Right hindlimb (tissue), 1 donor: ENCODE measurements at regions not wholly inside any gene's neighbourhood (a gene's known extent, or its start where the extent isn't known, plus 50 kb on each side); places are given as distances from the start of the nearest gene placed in this dataset.
"Not testable (repeated sequence)": the region's sequence is repeated elsewhere in the genome, so short reads cannot be mapped to it uniquely, and the experiment has no call there.

ENCODE experiments used
- DNase-seq: peaks from one replicate; pipeline ENCODE4 v3.0.0-alpha.2; 2018

DNA sequence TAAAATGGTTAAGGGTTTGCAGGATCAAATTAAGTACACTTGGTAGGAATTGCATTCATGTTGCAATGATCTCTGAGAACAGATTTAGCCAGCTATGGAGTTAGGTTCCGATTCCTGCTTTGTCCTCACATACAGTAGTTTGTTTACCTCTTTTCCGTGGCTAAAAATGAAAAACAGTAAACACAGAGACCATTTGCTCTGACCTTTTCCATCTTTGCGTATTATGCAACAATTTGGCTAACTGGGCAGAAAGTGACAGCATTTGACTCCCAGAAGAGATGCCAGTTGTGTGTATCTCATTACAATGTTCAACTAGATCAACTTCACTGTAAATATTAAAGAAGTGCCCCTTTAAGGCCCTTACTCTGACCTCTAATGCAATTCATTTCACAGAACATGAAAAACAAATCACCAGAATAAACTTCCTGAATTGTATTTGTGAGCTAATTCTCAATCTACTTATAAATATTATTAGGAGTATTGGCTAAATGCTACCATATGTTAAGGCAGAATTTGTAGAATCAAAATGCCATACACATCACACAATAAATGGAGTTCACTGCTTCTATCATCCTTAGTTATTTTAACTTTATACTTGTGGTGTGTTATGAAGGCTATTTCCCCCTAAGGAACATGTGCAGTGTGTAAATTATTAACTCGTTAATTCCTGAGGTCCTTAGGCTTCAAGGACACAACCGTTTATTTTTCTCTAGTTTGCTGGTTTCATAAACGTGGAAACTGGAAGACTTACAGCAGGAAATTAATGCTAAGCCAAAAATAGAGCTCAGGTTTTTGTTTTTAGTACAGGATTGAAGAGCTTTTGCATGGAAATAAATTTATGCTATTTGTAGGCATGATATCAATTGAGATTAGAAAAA, 380.7 kb upstream of the CITED2 start:
- no peak for DNase-seq

GRCh38 chr6:139753198-139753861, 378.9 kb upstream of the CITED2 start:
- no peak for DNase-seq

- DNase-seq, result no peak
Observed at GRCh38 chr6:139752086-139752485, 377.6 kb upstream of the CITED2 start.

DNA sequence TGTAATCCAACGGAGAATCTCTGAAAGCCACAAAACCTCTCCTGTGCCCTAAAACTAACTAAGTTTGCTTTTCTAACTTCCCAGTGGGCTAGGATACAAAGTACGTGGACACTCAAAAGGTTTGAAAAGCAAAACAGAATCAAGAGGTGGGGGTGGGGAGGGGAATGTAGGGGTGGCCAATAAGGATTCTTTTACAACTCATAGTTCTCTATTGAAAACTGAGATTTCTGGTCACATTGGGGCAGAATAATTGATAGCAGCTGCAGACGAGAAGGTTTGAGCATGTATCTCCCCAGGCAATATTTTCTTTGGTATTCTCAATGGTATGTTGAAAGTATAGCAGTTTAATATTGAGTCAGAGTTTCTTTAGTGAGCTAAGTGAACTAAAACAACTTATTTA, 376.7 kb upstream of the CITED2 start:
- DNase-seq, result no peak

DNA sequence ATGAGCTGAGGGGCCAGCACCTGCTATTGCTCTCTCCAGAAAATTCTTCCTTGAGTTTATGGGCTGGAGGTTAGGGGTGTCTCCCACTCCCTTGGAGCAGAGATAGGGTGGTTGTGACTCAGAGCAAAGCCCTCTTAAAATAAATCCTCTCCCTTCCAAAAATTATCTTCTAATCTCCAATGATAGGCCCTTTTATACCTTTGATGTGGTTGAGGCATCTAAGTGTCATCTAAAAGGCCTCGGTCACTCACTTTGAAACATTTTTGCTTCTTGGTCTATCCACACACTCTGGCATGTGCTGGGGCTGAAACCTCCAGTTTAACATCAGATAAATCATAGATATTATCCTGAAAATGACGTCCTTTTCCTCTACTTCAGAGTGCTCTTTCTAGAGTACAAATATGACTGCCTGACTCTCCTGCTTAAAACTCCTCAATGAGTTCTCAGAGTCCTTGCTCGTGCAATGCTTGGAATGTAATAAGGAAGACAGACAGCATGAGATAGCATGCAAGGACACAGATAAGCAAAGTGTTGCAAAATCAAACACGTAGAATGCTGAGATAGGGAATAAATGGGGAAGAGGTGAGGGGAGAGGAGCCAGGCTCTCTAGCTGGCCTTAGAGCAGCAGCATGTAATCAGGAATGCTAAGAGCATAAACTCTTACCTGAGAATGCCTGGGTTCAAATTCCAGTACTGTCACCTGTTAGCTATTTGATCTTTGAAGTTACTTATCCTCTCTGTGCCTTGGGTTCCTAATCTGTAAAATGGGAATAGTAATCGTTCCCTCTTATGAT, 374.1 kb upstream of the CITED2 start:
- DNase-seq, result no peak

DNA sequence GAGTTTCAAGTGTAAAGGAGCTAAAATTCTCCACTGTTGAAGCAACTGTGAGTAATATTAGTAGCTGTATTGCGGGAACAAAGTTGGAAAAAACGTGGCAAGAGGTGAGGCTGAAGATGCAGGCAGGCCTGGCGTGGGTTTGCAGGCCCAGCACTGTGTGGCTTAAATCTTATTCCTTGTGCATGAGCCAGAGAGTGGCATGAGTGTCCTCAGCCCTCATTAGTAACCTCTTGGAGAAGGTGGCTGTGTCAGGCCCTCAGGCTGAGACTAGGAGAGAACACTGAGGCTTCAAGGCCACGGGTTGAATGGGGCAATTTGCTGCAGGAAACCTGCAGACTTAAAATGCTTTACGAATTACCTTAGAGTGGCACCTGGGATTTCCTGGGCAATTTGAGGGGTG, 372.7 kb upstream of the CITED2 start:
- DNase-seq, result no peak

GRCh38 chr6:139744891-139745290, 370.4 kb upstream of the CITED2 start:
- DNase-seq, result no peak

DNA sequence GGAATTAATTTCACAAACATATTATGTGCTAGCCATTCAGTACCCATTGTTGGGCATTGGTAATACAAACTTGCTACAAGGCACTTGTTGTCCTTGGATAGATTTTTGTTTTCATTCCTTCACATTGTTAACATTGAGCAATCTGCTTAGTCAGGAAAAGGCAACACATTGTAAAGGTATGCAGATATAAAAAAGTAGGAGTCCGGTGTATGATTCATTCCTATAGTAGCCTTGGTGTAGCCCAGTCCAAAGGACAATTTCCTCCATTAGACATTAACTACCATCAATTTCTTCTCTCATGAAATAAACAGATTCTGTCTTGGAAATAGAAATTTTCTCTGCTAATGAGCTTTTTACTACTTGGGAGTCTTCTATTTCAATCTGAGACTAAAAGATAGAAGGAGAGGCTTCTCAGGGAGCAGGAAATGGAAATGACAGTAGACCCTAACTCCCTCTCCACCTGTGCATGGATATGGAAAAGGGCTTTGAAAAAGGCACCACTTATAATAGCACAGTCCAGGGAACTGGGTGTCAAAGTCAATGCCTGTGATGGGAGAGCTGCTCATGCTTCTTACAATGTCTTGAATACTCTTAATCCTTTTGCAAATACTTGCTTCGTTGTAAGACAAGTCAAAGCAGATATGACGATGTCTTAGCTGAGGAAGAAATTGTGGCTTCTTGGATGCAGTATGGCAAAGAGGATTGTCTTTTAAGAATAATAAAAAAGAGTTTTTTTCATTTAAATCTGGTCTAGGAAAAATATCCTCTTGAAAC, 369.4 kb upstream of the CITED2 start:
- DNase-seq, result no peak

DNA sequence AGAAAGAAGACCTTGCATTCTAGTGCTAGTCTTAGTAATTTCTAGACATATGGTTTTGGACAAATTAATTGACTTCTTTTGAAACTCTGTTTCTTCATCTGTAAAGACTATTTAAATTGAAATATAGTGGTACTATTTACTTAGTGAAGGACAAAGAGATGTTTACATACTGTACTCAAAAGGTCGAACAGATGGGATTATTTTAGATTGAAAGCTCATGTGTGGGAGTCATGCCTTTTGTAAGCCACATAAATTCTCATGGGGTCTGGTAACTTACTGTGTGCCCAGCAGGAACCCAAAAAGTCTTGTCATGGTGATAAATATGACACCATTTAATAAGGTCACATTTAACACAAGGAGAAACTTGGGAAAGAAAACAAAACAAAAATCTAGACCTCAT, 368.2 kb upstream of the CITED2 start:
- no peak for DNase-seq

- DNase-seq, result no peak
Observed at GRCh38 chr6:139738801-139739455, 364.5 kb upstream of the CITED2 start.

GRCh38 chr6:139736325-139736906, 362.0 kb upstream of the CITED2 start:
- no peak for DNase-seq

GRCh38 chr6:139732451-139732850, 358.0 kb upstream of the CITED2 start:
- no peak for DNase-seq

DNA sequence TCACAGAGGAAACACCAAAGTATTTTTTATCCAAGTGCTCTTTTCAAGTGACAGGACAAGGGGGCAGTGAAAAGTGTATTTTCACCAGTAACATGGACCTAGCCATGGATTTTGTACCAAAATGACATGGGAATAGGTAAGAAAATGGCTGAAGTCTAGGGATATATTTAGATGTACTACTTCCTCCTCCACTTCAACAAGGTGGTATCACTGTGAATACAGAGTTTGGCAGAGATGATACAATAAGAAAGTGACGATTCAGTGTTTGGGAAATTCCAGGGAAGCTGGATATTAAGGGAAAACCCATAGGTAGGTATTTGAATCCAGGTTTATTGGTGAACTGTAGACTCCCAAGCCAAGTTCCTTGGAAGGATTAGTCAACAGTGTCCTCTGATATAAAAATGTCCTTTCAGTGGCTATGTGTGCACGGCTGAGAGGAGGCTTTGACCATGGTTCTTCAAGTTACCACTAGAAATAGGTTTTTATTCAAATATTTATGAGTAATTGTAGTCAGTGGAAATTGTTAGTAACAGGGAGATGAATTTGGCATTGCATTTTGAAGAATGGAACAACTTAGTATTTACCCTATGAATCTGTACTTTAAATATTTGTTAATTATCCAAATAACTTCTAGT, 356.0 kb upstream of the CITED2 start:
- no peak for DNase-seq

- DNase-seq, result no peak
Observed at GRCh38 chr6:139728876-139729427, 354.5 kb upstream of the CITED2 start.

GRCh38 chr6:139726272-139726671, 351.8 kb upstream of the CITED2 start:
- not testable (repeated sequence) for DNase-seq

DNA sequence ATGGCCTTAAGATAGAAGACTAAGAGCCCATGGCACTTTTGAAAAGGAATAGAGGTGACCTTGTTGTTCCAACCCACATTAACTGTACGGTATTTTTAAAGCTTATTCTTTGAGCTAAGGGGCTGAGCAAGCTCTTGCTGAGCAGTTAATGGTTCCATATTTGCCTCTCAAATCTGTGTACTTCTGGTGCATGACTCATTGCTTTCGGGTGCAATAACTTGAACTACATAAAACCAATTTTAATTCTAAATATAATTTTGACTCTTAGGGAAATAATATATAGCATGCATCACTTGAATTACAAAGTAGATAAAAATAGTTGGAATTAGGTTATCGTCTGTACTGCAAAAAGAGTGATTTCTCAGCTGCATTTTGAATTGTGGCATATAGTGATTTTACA, 348.1 kb upstream of the CITED2 start:
- no peak for DNase-seq

- no peak for DNase-seq
Observed at GRCh38 chr6:139721954-139722353, 347.5 kb upstream of the CITED2 start.

GRCh38 chr6:139713900-139714506, 339.6 kb upstream of the CITED2 start:
- no peak for DNase-seq

- DNase-seq, result no peak
Observed at GRCh38 chr6:139713424-139713823, 339.0 kb upstream of the CITED2 start.

GRCh38 chr6:139712830-139713229, 338.4 kb upstream of the CITED2 start:
- DNase-seq, result no peak
